NCI-H2107 treated with DMSO at 0.1 percent for 48 hours (cell line): ENCODE measurements at regions not wholly inside any gene's neighbourhood (a gene's known extent, or its start where the extent isn't known, plus 50 kb on each side); places are given as distances from the start of the nearest gene placed in this dataset.

ENCODE experiments used
- DNase-seq: peaks from one replicate; lab custom pipeline; 2025; ENCODE audit not compliant: unreplicated experiment; lab: John Stamatoyannopoulos, UW

DNA sequence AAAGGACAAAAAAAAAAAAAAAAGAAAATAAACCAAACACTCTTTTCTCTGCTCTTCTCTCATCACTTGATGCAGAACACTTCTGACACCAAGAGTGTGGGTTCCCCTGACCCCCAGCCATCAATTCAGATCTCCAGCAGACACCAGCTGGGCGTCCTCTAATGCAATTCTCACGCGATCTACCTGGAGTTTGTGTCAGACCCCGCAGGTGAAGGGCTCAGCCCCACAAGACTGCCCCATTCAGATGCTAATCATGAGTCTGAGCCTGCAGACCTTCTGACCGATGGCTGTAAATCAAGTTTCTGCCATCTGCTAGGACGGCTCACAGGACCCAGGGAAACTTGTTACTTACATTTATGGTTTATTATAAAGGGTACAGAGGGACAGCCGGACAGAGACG lies 133.6 kb upstream of the C1orf174 start:
- DNase-seq = no peak

DNA sequence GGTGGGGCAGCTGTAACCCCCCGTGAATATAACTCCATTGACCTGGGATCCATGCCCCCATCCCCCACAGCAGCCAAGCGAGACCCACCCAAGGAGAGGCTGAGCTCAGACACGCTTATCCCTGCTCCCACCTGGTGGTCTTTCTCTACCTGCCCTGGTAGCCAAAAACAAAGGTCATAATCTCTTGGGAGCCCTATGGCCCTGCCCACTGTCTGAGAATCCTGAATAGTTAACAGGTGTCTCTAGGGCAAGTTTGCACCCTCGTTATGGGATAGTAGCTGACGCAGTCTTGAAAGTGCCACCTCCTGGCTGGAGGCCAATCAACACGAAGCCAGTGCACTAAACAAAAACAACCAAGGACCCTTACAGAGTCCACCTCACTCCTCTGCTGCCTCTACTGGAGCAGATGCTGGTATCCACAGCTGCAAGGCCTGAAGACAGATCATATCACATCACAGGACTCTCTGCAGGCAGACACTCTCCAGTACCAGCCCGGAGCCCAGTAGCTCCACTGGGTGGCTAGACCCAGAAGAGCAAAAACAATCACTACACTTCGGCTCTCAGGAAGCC lies 134.3 kb upstream of the C1orf174 start:
- DNase-seq = no peak

DNA sequence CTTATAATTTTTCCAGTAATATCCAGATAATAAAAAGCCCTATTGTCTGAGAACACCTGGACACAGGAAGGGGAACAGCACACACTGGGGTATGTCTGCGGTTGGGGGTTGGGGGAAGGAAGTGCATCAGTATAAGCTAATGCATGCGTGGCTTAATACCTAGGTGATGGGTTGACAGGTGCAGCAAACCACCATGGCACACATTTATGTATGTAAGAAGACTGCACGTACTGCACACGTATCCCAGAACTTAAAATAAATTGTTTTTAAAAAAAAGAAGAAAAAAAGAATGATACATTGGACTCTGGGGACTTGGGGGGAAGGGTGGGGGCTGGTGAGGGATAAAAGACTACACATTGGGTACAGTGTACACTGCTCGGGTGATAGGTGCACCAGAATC lies 144.9 kb upstream of the C1orf174 start:
- DNase-seq = no peak

DNA sequence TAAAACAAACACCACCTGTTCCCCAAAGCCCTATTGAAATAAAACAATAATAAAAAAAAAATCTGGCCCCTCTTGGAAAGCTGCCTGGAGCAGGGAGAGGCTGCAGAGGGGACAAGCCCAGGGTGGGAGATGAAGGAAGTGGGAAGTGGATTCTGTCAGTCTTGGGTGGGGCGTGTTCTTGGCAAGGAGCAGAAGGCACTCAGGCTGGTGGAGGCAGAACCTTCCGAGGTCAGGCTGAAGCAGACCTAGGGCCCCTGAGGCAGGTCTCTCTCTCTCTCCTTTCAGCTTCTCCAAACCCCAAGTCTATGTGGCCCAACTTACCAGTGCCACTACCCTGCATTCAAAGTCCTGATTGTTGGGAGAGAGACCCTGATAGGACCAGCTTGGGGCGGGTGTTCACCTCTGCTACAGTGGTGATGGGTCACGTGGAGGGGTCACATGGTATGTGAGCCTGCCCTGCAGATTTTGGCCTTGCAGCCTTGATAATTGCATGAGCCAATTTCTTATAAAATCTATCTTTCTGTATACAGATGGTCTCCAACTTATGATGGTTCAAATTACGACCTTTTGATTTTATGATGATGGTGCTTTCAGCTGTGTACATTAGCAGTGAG lies 145.4 kb upstream of the C1orf174 start:
- no peak for DNase-seq

DNA sequence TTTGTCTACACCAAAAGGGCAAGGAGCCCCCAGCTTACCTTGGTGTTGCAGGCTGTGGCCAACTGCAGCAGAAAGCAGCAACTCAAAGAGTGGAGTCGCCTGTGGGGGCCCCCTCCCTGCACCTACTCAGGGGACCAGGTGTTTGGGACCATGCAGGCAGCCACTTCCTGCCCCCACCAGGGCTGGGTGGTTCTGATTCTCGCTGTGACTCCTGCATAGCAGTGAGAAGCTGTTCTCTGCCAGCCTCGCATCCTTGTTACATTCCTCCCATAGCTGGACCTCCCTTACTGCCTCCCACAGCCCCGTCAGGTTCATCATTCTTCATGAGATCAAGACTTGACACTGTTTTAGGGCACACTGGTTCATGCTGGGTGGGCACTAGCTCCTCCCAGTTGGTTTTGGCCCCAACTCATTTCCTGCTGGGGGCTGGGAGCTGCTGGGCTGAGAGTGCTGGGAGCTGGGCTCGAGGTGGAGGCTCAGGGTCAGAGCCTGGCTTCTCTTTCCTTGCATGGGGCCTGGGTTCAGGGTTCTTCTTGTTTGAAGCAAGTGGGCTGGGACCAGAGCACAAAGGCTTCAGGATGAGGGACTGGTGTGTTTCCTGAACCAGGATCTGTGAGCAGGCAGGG lies 146.9 kb upstream of the C1orf174 start:
- no peak for DNase-seq

DNA sequence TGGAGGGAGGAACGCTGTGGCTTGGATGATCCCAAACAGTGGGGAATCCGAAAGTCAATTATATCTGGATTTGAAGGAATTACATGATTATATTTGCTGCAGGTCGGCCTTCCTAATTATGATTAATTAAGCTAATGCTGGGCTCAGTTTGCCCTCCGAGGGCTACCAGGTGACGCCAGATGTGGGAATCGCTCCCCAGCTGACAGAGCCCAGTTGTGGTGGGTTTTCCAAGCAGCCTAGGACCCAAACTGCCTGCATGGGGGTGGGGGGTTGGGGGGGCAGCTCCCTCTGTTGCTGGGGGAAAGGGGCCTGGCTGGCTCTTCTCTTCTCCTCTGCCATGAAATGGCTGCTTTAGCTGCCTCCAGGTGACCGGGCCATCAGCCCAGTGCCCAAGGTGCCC lies 147.6 kb upstream of the C1orf174 start:
- no peak for DNase-seq

DNA sequence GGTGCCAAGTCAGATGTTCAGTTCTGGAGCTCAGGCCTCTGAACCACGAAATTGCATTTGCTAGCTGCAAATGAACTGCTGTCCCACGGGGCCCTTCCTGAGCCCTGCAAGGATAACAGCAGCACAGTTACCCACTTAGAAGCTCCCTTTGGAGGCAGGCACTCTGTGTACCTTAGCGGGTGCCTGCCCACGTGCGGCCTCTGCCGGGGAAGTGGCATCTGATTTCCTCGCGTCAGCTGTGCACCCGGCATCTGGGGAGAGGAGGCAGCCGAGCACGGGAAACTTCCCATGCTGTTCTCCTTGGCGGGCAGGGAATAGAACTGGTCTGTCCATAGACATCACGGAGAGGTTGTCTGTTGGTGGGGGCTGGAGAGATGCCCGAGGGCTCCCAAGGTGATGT lies 148.0 kb upstream of the C1orf174 start:
- no peak for DNase-seq

DNA sequence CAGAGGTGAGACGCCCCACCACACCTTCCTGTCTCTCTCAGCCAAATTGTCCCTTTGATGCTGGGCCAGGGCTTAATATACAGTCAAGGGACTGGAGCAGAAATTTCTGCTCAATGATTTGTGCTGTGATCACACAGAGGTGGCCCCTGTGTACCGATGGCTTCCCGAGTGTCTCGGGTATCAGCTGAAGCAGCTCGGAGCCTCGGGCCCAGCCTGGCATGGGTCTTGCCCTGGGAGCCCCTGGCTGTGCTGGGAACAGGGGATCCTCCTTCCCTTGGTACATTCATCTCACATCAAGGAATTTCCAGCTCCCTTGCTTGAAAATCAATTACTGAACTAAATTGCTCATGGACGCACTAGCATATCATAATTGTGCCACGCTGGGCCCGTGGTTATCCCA lies 148.8 kb upstream of the C1orf174 start:
- DNase-seq = no peak

DNA sequence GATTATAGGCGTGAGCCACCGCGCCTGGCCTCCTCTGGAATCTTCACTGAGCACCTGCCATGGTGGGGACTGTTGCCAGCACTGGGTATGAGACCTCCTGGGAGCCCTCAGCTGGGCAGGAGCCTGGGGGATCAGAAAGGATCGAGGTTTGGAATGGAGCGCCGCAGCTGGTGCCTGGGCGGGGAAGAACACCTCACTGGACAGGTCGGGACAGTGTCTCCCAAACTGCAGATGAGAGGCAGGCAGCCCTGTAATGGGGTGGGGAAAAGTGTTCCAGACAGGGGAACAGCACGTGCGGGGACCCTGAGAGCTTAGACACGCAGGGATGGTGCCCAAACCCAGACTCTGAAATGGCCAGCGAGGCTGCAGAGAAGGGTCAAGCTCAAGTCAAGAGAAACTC lies 150.9 kb upstream of the C1orf174 start:
- no peak for DNase-seq

DNA sequence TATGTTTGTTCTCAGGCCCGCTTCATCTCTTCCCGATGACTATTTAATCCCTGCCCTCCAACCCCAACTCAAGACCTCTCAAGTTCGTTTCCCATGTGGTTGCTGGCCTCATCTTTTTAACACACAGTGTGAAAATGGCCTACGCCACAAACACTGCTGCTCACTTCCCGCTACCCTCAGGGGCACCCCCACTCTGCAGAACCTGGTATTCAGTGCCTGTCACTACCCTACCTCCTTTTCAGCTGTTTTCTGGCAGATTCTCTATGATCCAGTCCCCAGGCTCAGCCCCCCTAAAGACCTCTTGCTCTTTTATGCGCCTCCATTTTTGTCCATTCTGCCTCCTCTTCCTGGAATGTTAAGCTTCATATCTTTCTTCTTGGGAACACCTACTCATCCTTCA lies 152.6 kb upstream of the C1orf174 start:
- no peak for DNase-seq

DNA sequence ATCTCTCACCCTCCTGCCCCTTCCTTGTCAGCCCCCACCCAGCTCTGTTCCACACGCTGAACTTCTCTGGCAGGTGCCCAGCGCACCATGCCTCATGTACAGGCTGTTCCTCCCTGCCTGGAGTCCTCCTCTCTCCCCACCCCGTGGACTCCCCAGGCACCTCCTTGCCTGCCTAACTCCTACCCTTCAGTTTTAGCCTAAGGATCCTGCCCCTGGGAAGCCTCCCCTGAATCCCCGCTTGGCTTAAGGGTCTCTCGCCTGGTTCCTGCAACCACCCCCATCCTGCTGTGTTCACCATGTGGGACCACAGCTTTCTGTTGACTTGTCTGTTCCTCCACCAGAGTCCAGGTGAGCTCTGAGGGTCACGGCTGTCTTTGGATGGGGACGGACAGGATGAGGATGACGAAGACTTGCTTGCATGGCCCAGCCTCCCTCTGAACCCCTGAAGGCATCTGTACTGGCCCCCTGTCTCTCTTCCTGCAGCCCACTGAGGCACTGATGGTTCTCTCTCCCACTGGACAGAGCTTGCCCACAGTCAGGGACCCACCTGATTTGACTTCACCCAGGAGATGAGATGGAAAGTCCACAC lies 153.2 kb upstream of the C1orf174 start:
- DNase-seq = no peak

DNA sequence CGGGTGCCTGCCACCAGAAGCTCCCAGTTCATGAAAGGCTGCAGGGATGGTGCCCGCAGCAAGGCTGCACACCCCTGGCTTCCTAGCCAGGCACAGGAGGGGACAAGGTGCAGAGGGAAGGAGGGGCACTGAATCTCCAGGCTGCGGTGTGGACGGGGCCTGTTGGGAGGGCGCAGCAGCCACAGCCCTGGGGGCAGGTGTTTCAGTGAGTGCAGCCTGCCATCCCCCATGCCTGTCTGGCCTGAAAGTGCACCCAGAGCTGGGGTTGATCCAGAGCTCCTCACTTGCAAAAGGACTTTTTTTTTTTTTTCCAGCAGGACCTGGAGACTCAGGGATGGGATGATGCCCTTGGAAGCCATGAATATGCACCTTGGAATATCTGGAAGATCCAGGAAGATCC lies 153.7 kb upstream of the C1orf174 start:
- no peak for DNase-seq

DNA sequence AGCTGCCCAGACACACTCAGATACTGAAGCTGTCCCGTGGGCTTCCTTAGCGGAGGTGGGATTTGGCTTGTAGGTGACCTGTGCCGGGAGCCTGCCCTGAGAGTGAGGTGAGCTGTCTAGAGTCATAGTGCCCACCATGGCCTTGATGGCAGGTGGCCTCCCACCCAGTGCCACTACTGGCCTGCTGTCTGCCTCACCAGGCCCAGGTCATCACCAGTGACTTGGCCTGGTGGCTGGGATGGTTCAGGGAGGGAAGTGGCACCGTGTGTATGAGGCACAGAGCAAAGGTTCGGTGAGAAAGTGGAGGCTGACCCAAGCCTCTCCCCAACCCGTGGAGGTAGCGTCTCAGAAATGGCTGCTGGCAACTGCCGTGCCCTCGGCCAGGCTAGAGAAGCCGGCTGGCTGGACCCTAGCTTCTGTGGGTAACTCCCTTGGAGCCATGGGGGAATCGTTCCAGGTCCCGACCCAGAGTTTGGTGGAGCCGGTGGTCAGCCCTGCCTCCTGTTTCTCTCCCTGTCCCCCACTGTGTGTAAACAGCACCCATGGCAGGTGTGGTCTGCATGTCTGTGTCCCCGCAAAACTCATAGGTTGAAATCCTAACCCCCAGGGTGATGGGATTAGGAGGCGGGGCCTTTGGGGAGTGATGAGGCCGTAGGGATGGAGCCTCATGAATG lies 155.4 kb upstream of the C1orf174 start:
- no peak for DNase-seq

DNA sequence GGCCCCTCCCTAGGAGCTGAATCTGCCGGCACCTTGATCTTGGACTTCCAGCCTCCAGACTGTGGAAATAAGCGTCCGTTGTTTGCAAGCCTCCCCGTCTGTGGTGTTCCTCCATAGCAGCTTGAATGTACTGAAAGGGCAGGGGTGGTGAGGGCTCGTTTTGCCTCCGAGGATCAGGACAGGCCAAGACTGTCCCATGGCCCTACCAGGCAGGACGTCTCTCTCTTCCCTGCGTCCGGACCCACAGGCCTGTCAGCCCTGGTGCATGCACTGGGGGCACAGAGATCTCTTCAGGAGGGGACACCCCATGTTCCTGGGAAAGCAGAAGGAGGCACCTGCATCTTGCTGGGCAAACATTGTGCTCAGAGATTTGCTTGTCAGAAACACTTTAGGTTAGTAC lies 156.3 kb upstream of the C1orf174 start:
- DNase-seq = no peak

DNA sequence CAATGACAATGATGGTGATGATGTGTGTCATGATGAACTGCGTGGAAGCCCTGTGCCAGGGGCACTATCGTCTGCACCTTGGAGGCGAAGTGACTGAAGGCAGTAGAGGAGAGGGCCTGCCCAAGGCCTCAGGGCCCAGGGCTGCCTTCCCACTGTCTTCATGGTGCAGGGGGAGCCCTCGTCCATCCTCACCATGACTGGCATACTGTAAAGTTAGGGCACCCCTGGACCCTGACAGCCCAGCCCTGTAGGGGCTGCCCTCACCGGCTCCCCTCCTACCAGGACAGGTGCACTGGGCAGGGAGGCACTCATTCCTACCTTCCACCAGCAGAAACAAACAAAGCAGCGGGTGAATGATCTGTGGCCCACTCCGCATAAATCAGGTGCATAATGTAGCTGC lies 156.9 kb upstream of the C1orf174 start:
- DNase-seq = no peak

DNA sequence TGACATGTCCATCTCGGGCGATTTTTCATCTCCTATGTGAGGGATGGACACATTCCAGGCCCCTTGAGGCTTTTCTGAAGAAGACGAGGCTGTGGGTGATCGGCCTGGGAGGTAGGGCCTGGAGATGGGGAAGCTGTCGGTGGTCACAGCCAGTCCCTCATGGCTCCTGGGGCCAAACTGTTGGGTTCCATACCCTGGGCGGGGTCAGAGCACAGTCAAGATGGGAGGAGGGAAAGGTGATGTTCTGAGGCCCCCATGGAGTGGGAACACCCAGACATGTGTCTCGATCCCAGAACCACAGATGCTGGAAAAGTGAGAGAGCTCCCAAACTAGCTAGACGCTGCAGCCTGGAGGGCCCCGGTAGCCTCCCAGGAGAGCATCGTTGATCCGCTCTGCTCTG lies 157.5 kb upstream of the C1orf174 start:
- DNase-seq = no peak

DNA sequence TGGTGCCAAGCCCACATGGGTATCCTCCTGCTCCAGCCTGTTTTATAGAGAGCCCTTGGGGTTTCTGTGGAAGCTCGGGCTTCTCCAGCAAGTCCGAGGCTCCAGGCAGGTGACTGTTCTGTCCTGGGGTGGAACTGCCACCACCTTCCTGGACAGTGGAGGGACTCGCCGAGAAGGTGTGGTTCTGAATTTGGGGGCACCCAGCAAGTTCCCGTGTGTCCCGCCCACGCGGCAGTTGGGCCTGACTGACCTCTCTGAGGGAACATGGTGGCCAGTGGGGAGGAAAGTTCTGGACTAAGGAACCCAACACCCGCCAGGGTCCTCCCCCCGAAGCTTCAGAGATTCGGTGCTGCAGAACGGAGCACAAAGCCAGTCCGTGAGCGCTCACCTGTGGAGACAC lies 158.1 kb upstream of the C1orf174 start:
- DNase-seq = no peak

DNA sequence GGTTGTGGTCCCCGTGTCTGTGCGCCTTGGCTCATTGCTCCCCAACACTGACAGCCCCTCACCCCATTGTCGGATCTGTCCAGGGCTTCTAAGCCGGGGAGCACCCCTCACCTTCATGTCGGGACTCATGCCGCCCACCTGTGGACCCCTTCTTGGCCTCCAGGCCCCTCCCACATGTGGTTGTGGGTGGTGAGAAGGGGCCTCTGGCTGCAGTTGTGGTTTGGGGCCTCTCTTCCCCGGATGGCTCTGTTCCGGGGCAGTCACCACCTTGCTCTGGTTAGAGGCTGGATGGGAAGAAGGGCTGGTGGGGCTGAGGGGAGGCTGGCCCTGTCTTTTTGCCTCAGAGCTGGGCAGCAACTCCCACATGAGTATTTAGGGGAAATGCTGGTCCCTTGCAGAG lies 158.6 kb upstream of the C1orf174 start:
- DNase-seq = no peak

DNA sequence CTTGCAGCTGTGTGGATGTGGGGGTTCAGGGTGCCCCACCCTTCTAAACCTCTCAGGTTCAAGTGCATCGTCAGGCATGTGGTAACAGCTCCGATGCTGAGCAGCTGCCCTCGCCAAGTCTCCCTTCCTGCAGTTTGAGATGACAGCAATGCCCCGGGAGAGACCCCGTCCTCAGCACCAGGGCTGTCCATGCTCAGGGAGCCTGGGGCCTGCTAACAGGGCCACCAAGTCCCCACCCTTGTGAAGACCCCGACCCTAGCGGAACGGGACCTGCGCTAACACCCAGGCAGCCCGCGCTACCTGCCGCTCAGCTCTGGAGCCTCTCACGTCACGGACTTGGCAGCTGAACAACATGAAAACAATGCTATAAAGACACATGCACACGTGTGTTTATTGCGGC lies 159.2 kb upstream of the C1orf174 start:
- no peak for DNase-seq

DNA sequence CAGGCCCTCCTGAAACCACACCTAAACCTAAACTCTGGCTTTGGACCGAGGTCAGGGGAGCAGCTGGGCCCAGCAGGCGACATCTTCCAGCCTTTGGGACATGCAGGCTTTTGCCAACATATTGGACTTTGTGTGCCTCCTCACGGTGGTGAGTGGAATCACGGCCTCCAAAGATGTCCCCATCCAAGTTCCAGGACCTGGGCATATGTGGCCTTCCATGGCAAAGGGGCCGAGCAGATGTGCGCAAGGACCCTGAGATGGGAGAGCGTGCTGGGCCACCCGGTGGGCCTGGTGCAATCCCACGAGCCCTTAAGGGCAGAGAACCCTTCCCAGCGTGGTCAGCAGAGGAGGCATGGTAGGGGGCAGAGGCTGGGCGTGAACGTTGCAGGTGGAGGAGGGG lies 160.8 kb upstream of the C1orf174 start:
- no peak for DNase-seq

DNA sequence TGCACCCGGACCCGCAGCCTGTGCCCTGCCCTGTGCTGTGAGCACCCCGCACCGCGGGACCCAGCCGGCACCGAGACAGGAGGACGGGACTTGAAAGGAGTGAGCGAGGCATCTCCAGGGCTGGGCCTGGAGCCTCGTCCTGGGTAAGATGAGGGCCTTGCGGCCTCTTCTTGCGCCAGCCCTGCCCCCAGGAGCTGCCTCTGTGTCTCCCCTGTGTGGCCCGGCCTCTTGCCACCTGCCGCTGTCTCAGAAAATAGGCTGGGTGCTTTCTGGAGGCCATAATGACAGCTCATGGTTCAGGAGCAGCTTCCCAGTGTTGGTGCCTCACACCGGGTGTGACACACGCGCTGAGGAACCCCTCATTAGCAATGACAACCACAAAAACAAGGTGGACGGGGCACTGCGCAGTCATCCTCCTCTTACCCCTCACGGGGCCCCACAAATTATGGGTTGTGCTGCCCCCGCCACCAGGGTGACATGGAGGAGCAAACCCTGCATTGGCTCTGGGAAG lies 161.5 kb upstream of the C1orf174 start:
- DNase-seq = no peak

DNA sequence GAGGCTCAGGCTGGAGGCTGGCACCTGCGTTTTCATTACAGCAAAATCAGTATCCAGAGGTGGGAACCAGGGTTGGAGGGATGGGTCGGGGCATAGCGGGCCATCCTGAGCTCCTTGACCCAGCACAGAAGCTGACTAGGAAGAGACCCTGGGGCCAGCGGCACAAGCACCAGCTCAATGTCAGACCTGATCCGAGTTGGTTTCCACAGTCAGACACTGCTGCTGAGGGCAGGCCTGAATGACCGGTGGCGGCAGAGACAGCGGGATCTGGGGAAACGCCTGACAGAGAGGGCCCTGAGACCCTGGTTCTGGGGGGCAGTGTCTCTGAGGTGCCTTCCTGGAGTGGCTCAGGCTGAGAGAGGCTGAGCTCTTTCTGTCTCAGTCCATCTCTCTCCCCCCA lies 162.0 kb upstream of the C1orf174 start:
- no peak for DNase-seq
